ENCODE measurements at regions not wholly inside any gene's neighbourhood (a gene's known extent, or its start where the extent isn't known, plus 50 kb on each side); places are given as distances from the start of the nearest gene placed in this dataset.

DNA sequence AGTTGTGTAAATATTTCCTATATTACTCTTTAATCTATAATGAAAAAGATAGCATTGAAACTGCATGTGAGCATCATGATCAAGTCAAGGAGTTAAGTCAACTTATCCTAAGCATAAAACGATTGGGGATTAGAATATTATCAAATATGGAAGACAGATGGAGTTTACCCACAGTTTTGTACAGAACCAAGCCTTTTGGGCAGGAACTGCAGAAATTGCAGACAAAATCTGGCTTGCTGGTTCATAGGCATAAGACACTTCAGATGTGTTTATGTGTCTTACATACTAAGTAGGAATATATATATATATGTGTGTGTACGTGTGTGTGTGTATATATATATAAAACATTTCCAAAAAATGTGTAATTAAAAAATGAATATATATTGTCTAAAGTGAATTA, 375.4 kb upstream of the TPK1 start:
- Histone ChIP-seq H3K27me3 (replicated peaks; ENCODE audit: insufficient read depth) (no peaks in the 10 kb centered on the region), H3K4me3 (no peak overlapping the region), H3K4me1 (ENCODE audit: control insufficient read depth in 1 of 2, low read depth in 2 of 2) (no peaks in the 10 kb centered on the region), H3K27ac (no peak overlapping the region), H3K9me3 (no peaks in the 10 kb centered on the region), H3K36me3 (no peaks in the 10 kb centered on the region)
- ATAC-seq (ENCODE audit: insufficient number of reproducible peaks, low FRiP score, low read depth) (no peak), DNase-seq (ENCODE audit: low spot score) (no peak)
- TF ChIP-seq, protein P1, sequence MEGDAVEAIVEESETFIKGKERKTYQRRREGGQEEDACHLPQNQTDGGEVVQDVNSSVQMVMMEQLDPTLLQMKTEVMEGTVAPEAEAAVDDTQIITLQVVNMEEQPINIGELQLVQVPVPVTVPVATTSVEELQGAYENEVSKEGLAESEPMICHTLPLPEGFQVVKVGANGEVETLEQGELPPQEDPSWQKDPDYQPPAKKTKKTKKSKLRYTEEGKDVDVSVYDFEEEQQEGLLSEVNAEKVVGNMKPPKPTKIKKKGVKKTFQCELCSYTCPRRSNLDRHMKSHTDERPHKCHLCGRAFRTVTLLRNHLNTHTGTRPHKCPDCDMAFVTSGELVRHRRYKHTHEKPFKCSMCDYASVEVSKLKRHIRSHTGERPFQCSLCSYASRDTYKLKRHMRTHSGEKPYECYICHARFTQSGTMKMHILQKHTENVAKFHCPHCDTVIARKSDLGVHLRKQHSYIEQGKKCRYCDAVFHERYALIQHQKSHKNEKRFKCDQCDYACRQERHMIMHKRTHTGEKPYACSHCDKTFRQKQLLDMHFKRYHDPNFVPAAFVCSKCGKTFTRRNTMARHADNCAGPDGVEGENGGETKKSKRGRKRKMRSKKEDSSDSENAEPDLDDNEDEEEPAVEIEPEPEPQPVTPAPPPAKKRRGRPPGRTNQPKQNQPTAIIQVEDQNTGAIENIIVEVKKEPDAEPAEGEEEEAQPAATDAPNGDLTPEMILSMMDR (IDR thresholded peaks at IDR 0.05) = no peak

DNA sequence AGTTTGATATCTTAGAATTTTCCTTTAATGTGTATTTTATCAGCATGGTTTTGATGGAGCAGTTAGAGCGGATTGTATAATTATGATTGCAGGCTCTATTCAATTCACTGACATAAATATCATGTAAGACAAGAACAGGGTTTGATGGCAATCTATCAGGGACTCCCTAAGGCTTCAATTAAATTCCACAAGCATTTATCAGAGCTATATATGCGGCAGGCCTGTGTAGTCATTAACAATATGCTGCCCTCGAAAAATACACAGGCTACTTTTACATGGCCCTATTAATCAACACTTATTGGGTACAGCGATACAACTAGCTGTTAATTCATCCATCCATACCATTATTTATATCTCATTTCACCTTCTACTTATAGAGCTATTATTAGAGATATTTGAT, 358.1 kb upstream of the TPK1 start:
- no peak overlapping the region for H3K27ac ChIP-seq
- no peaks in the 10 kb centered on the region for H3K9me3 ChIP-seq
- no peaks in the 10 kb centered on the region for H3K27me3 ChIP-seq (replicated peaks; ENCODE audit: insufficient read depth)
- no peak overlapping the region for H3K4me3 ChIP-seq
- no peak for DNase-seq (ENCODE audit: low spot score)
- TF ChIP-seq, protein P1 (IDR thresholded peaks at IDR 0.05) = no peak
- no peaks in the 10 kb centered on the region for H3K4me1 ChIP-seq (ENCODE audit: control insufficient read depth in 1 of 2, low read depth in 2 of 2)
- ATAC-seq (ENCODE audit: insufficient number of reproducible peaks, low FRiP score, low read depth) = no peak
- no peaks in the 10 kb centered on the region for H3K36me3 ChIP-seq

DNA sequence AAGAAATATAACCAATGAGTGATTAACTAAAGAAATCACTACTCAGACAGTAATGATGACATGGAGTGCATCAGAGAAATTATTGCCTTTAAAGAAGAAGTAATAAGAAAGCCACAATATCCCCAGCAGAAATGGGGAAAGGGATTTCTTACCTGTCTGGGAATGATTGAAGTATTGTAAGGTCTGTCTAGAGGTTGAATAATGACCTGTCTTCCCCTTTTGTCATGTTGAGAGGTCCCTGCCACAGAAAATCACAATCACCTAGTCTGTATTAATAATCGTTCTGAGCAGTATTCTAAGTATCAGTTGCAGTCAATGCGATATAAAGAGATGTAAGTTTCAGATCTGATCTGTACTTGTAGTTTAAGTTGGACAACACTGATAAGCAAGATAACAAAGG, 349.1 kb upstream of the TPK1 start:
- TF ChIP-seq, protein P1 (IDR thresholded peaks at IDR 0.05) = no peak
- ATAC-seq (ENCODE audit: insufficient number of reproducible peaks, low FRiP score, low read depth) (no peak), DNase-seq (ENCODE audit: low spot score) (no peak)
- Histone ChIP-seq H3K4me3 (no peak overlapping the region), H3K27me3 (replicated peaks; ENCODE audit: insufficient read depth) (no peaks in the 10 kb centered on the region), H3K36me3 (no peaks in the 10 kb centered on the region), H3K9me3 (no peaks in the 10 kb centered on the region), H3K27ac (no peak overlapping the region), H3K4me1 (ENCODE audit: control insufficient read depth in 1 of 2, low read depth in 2 of 2) (no peaks in the 10 kb centered on the region)

- DNase-seq (ENCODE audit: low spot score) (no peak), ATAC-seq (ENCODE audit: insufficient number of reproducible peaks, low FRiP score, low read depth) (no peak)
- no peak overlapping the region for H3K27ac ChIP-seq
- H3K9me3 ChIP-seq = no peaks in the 10 kb centered on the region
- H3K36me3 ChIP-seq = no peaks in the 10 kb centered on the region
- H3K4me3 ChIP-seq = no peak overlapping the region
- TF ChIP-seq, protein P1 (IDR thresholded peaks at IDR 0.05) = no peak
- H3K27me3 ChIP-seq (replicated peaks; ENCODE audit: insufficient read depth) = no peaks in the 10 kb centered on the region
- H3K4me1 ChIP-seq (ENCODE audit: control insufficient read depth in 1 of 2, low read depth in 2 of 2) = no peaks in the 10 kb centered on the region
These were observed 347.2 kb upstream of the TPK1 start for GRCh38 chr7:145183069-145183468.

DNA sequence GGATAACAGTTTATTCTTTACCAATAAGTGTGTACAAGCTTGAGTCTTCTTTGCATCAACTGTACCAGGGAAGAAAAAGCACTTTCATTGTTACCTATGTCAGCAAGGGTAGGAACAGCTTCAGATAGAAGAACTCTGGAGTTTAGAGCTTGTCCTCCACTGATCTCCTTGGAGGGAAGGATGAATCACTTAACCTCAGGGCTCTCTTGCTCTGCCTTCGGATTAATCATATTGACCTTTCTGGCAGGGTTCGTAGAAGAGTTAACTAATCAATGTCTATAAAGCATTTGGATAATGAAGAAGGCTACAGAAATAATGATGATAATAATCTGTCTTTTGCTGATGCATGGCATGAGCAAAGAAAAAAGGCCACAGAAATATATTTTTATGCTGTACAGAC, 339.5 kb upstream of the TPK1 start:
- H3K36me3 ChIP-seq = no peaks in the 10 kb centered on the region
- TF ChIP-seq, protein P1 (IDR thresholded peaks at IDR 0.05) = no peak
- H3K27me3 ChIP-seq (replicated peaks; ENCODE audit: insufficient read depth) = no peaks in the 10 kb centered on the region
- no peaks in the 10 kb centered on the region for H3K9me3 ChIP-seq
- DNase-seq (ENCODE audit: low spot score) (no peak), ATAC-seq (ENCODE audit: insufficient number of reproducible peaks, low FRiP score, low read depth) (no peak)
- H3K4me1 ChIP-seq (ENCODE audit: control insufficient read depth in 1 of 2, low read depth in 2 of 2) = no peaks in the 10 kb centered on the region
- no peak overlapping the region for H3K4me3 ChIP-seq
- H3K27ac ChIP-seq = no peak overlapping the region

All from thoracic aorta (tissue), 2 donors.